Adrenal gland (tissue), 9 donors: ENCODE measurements at regions not wholly inside any gene's neighbourhood (a gene's known extent, or its start where the extent isn't known, plus 50 kb on each side); places are given as distances from the start of the nearest gene placed in this dataset.
"Not testable (repeated sequence)": the region's sequence is repeated elsewhere in the genome, so short reads cannot be mapped to it uniquely, and the experiment has no call there.

Experiments
- DNase-seq, 7 donors: peaks; one replicate each; pipeline ENCODE4 v3.0.0-alpha.2; 2019 to 2020
- H3K27ac ChIP-seq, 5 donors: fragments of 200-600 bp; sonication (generic) in 4 of 5; 1 replicate in 3 of 5; 2 replicates in 2 of 5; pipeline versions ENCODE4 v1.5.1 to v1.8.0; 2016 to 2020; ENCODE audit warnings: mild to moderate bottlenecking in 1 of 5
- H3K27me3 ChIP-seq: fragments of 200-600 bp; 2 replicates; pipeline ENCODE4 v1.8.0; 2021
- H3K36me3 ChIP-seq, 2 donors: fragments of 200-600 bp; replicated peaks in 1 of 2; 1 replicate in 1 of 2; 2 replicates in 1 of 2; pipeline versions ENCODE4 v1.5.1 to v1.8.0; 2018 to 2022
- H3K4me1 ChIP-seq, 2 donors: fragments of 200-600 bp; replicated peaks in 1 of 2; 1 replicate in 1 of 2; 2 replicates in 1 of 2; pipeline versions ENCODE4 v1.5.1 to v1.8.0; 2018 to 2021
- H3K4me3 ChIP-seq, 4 donors: fragments of 200-600 bp; sonication (generic) in 3 of 4; one replicate each; pipeline ENCODE4 v1.5.1; 2016 to 2018
- H3K9me3 ChIP-seq, 3 donors: fragments of 200-600 bp; sonication (generic) in 1 of 3; replicated peaks in 1 of 3; 1 replicate in 2 of 3; 2 replicates in 1 of 3; pipeline versions ENCODE4 v1.5.1 to v1.8.0; 2016 to 2021
- CTCF ChIP-seq, 6 experiments: fragments of 450-650 bp in 4 of 6; fragments of 200-600 bp in 2 of 6; sonication (generic) in 1 of 6; IDR thresholded peaks; 1 replicate in 5 of 6; 2 replicates in 1 of 6; pipeline versions ENCODE4 v1.5.1 to v1.8.0; 2016 to 2021; ENCODE audit warnings: antibody characterized with exemption in 6 of 6, mild to moderate bottlenecking in 2 of 6, moderate library complexity in 1 of 6
- POLR2A ChIP-seq, 2 donors: fragments of 450-650 bp; IDR thresholded peaks; one replicate each; pipeline ENCODE4 v1.6.1; 2017; ENCODE audit warnings: antibody characterized with exemption in 2 of 2, mild to moderate bottlenecking in 2 of 2, moderate library complexity in 1 of 2
- WGBS, 4 donors: extraction: QIAGEN DNeasy Blood & Tissue Kit in 2 of 4; methylation state at CpG; one replicate each; pipeline versions ENCODE4 v1.1.5 to v1.1.7; 2013 to 2017; 5-methylcytosine and 5-hydroxymethylcytosine counted together
- intact Hi-C, 2 donors: fragments of 100-400 bp; cut with DNase I; formaldehyde crosslinking; loops; one replicate each; pipeline versions ENCODE4 v1.14.1 to v1.15.0; 2022 to 2023
- donor health status: healthy with polysubstance abuse.
- donor health status: Bipolar disorder and iron deficiency.
- donor health status: DM: yes; HTN: yes; CAD: no.
- donor health status: DM: no; HTN: no; CAD: no.
- donor health status: DM: no; HTN: no; CAD: no.

- H3K36me3 ChIP-seq: no peaks in the 10 kb centered on the region
- no peaks in the 10 kb centered on the region for H3K4me1 ChIP-seq
- 40 to 80% (median 67%) methylated on average over 1 to 2 of the region's 2 CpGs for WGBS, 4 donors
- H3K27me3 ChIP-seq: no peaks in the 10 kb centered on the region
- intact Hi-C loops: no loop called here
- no peaks in the 10 kb centered on the region for H3K9me3 ChIP-seq
- no peak for DNase-seq
- peak overlapping the region in 1 of 5 donors; percentile 22 for H3K27ac ChIP-seq
- no peak overlapping the region for H3K4me3 ChIP-seq
- no peak for TF ChIP-seq POLR2A (IDR thresholded peaks at IDR 0.05)
- no peak for TF ChIP-seq CTCF (IDR thresholded peaks at IDR 0.05)
Observed at GRCh38 chr2:236835307-236836024, 250.2 kb upstream of the COPS8 start.

- whole genome bisulfite sequencing, 4 donors: 49 to 70% (median 65%) methylated on average over 2 of the region's 2 CpGs
- intact Hi-C loops, H3K4me1 ChIP-seq, H3K36me3 ChIP-seq, H3K27me3 ChIP-seq, H3K27ac ChIP-seq, H3K4me3 ChIP-seq, H3K9me3 ChIP-seq: not testable (repeated sequence)
- DNase-seq: peak in 4 of 7 donors; percentile 14 to 37 (median 29)
Observed at GRCh38 chr2:236836028-236836427, 249.7 kb upstream of the COPS8 start.

- Histone ChIP-seq H3K36me3 (no peaks in the 10 kb centered on the region), H3K4me3 (no peak overlapping the region), H3K27me3 (no peaks in the 10 kb centered on the region), H3K4me1 (no peaks in the 10 kb centered on the region), H3K27ac (no peak overlapping the region), H3K9me3 (no peaks in the 10 kb centered on the region)
- 72 to 83% (median 77%) methylated on average over 3 of the region's 3 CpGs for WGBS, 4 donors
- no peak for TF ChIP-seq POLR2A (IDR thresholded peaks at IDR 0.05)
- TF ChIP-seq CTCF (IDR thresholded peaks at IDR 0.05): no peak
- intact Hi-C loops: no loop called here
- DNase-seq: no peak
Observed at GRCh38 chr2:236840215-236840614, 245.5 kb upstream of the COPS8 start.

GRCh38 chr2:236840857-236841256, 244.8 kb upstream of the COPS8 start:
- TF ChIP-seq POLR2A (IDR thresholded peaks at IDR 0.05) (no peak), CTCF (IDR thresholded peaks at IDR 0.05) (no peak)
- no peaks in the 10 kb centered on the region for H3K4me1 ChIP-seq
- no peaks in the 10 kb centered on the region for H3K9me3 ChIP-seq
- H3K27me3 ChIP-seq: no peaks in the 10 kb centered on the region
- no peaks in the 10 kb centered on the region for H3K36me3 ChIP-seq
- no peak for DNase-seq
- no peak overlapping the region for H3K27ac ChIP-seq
- intact Hi-C loops: no loop called here
- 72 to 85% (median 79%) methylated on average over 7 of the region's 7 CpGs for WGBS, 4 donors
- no peak overlapping the region for H3K4me3 ChIP-seq

GRCh38 chr2:236841389-236841788, 244.3 kb upstream of the COPS8 start:
- intact Hi-C loops: no loop called here
- TF ChIP-seq POLR2A (IDR thresholded peaks at IDR 0.05): no peak
- no peak for TF ChIP-seq CTCF (IDR thresholded peaks at IDR 0.05)
- Histone ChIP-seq H3K36me3 (no peaks in the 10 kb centered on the region), H3K27ac (no peak overlapping the region), H3K27me3 (no peaks in the 10 kb centered on the region), H3K4me3 (no peak overlapping the region), H3K9me3 (no peaks in the 10 kb centered on the region), H3K4me1 (no peaks in the 10 kb centered on the region)
- DNase-seq: no peak
- 83 to 89% (median 88%) methylated on average over 4 to 7 of the region's 7 CpGs for WGBS, 4 donors
